SH-SY5Y (cell line): ENCODE measurements at regions not wholly inside any gene's neighbourhood (a gene's known extent, or its start where the extent isn't known, plus 50 kb on each side); places are given as distances from the start of the nearest gene placed in this dataset.

Experiments
- GATA2 ChIP-seq: IDR thresholded peaks from 2 replicates; pipeline ENCODE4 v1.6.1; 2011; ENCODE audit warnings: mild to moderate bottlenecking, low read depth, low read length
- GATA3 ChIP-seq: IDR thresholded peaks from 2 replicates; pipeline ENCODE4 v1.6.1; 2011; ENCODE audit warnings: low read depth, mild to moderate bottlenecking, low read length, moderate library complexity

- TF ChIP-seq GATA2 (no peak), GATA3 (no peak)
These were observed 122.9 kb upstream of the TMEM164 start for GRCh38 chrX:109879991-109880390.
